Trophoblast cell (in vitro differentiated cells and primary cell): ENCODE measurements at regions not wholly inside any gene's neighbourhood (a gene's known extent, or its start where the extent isn't known, plus 50 kb on each side); places are given as distances from the start of the nearest gene placed in this dataset.
"Not testable (repeated sequence)": the region's sequence is repeated elsewhere in the genome, so short reads cannot be mapped to it uniquely, and the experiment has no call there.

Experiments
- DNase-seq, 2 donors: peaks; one replicate each; pipeline ENCODE4 v3.0.0-alpha.2; 2016
- H2AFZ ChIP-seq: 2 replicates; pipeline ENCODE4 v1.6.1; 2013; ENCODE audit warnings: low read length, moderate library complexity, mild to moderate bottlenecking; ENCODE audit not compliant: insufficient read depth, poor library complexity
- H2AK5ac ChIP-seq: 2 replicates; pipeline ENCODE4 v1.6.1; 2013; ENCODE audit warnings: mild to moderate bottlenecking, low read length
- H2BK120ac ChIP-seq: 2 replicates; pipeline ENCODE4 v1.6.1; 2013; ENCODE audit warnings: low read length, mild to moderate bottlenecking, moderate library complexity; ENCODE audit not compliant: insufficient read depth, poor library complexity
- H2BK12ac ChIP-seq: 2 replicates; pipeline ENCODE4 v1.6.1; 2013; ENCODE audit warnings: mild to moderate bottlenecking, low read length, moderate library complexity
- H2BK5ac ChIP-seq: 2 replicates; pipeline ENCODE4 v1.6.1; 2013; ENCODE audit warnings: low read length, low read depth, moderate library complexity, mild to moderate bottlenecking; ENCODE audit not compliant: poor library complexity
- H3K14ac ChIP-seq: 2 replicates; pipeline ENCODE4 v1.6.1; 2013; ENCODE audit warnings: mild to moderate bottlenecking, low read length
- H3K18ac ChIP-seq: 2 replicates; pipeline ENCODE4 v1.6.1; 2013; ENCODE audit warnings: mild to moderate bottlenecking, low read length
- H3K23ac ChIP-seq: 2 replicates; pipeline ENCODE4 v1.6.1; 2013; ENCODE audit warnings: low read length
- H3K27ac ChIP-seq: 2 replicates; pipeline ENCODE4 v1.5.1; 2013; ENCODE audit warnings: low read depth, mild to moderate bottlenecking, inconsistent platforms, low read length, moderate library complexity
- H3K27me3 ChIP-seq: 2 replicates; pipeline ENCODE4 v1.6.1; 2013; ENCODE audit warnings: inconsistent platforms, mild to moderate bottlenecking, low read length, moderate library complexity; ENCODE audit not compliant: insufficient read depth
- H3K36me3 ChIP-seq, 2 experiments: 1 replicate in 1 of 2; 2 replicates in 1 of 2; pipeline ENCODE4 v1.6.1; 2013; ENCODE audit warnings: low read length in 2 of 2, mild to moderate bottlenecking in 2 of 2, moderate library complexity in 1 of 2; ENCODE audit not compliant: insufficient read depth in 2 of 2, control insufficient read depth in 1 of 2
- H3K4ac ChIP-seq: 2 replicates; pipeline ENCODE4 v1.6.1; 2013; ENCODE audit warnings: low read depth, mild to moderate bottlenecking, low read length, moderate library complexity
- H3K4me1 ChIP-seq, 2 experiments: 1 replicate in 1 of 2; 2 replicates in 1 of 2; pipeline ENCODE4 v1.6.1; 2013; ENCODE audit warnings: low read length in 2 of 2, mild to moderate bottlenecking in 2 of 2, moderate library complexity in 1 of 2; ENCODE audit not compliant: insufficient read depth in 2 of 2, control insufficient read depth in 1 of 2
- H3K4me2 ChIP-seq: 2 replicates; pipeline ENCODE4 v1.6.1; 2013; ENCODE audit warnings: inconsistent platforms, mild to moderate bottlenecking, low read length, moderate library complexity
- H3K4me3 ChIP-seq: 2 replicates; pipeline ENCODE4 v1.5.1; 2013; ENCODE audit warnings: mild to moderate bottlenecking, low read depth, low read length, inconsistent platforms
- H3K79me1 ChIP-seq: one replicate; pipeline ENCODE4 v1.6.1; 2013; ENCODE audit warnings: low read length
- H3K79me2 ChIP-seq: 2 replicates; pipeline ENCODE4 v1.6.1; 2013; ENCODE audit warnings: low read length, mild to moderate bottlenecking; ENCODE audit not compliant: control insufficient read depth, insufficient read depth, poor library complexity
- H3K9ac ChIP-seq: 2 replicates; pipeline ENCODE4 v1.6.1; 2013; ENCODE audit warnings: mild to moderate bottlenecking, low read length
- H3K9me3 ChIP-seq: 2 replicates; pipeline ENCODE4 v1.6.1; 2013; ENCODE audit warnings: low read depth, mild to moderate bottlenecking, control low read depth, inconsistent platforms, low read length; ENCODE audit not compliant: insufficient read depth
- H4K12ac ChIP-seq: 2 replicates; pipeline ENCODE4 v1.6.1; 2013; ENCODE audit warnings: low read depth, mild to moderate bottlenecking, low read length, moderate library complexity
- H4K8ac ChIP-seq: 2 replicates; pipeline ENCODE4 v1.6.1; 2013; ENCODE audit warnings: low read depth, mild to moderate bottlenecking, low read length, moderate library complexity
- H4K91ac ChIP-seq: one replicate; pipeline ENCODE4 v1.6.1; 2013; ENCODE audit warnings: low read depth, mild to moderate bottlenecking, low read length, moderate library complexity
- WGBS: extraction: QIAGEN DNeasy Blood & Tissue Kit; methylation state at CpG from one replicate; pipeline ENCODE4 v1.1.7; 2013; ENCODE audit warnings: missing lambda C conversion rate; ENCODE audit not compliant: insufficient read length, insufficient coverage; ENCODE audit errors: extremely low coverage; 5-methylcytosine and 5-hydroxymethylcytosine counted together

DNA sequence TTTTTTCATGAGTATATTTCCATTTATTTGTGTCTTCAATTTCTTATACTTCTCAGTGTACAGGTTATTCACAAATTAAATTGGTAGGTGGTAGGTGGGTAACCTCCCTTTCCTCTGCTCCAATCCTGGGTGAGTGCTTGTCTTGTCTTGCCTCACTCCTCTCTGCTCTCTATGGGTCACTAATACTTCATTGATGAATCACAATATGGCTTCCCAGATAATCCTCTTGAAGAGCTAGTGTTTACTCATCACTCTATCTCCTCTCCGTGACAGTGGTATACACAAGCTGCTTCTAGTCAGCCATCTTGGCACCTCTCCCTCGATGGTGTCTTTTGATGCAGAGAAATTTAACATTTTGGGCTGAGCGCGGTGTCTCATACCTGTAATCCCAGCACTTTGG, 331.8 kb upstream of the NMUR2 start:
- Histone ChIP-seq H3K27ac (no peak overlapping the region), H3K4me2 (no peak overlapping the region), H4K91ac (no peak overlapping the region), H3K9ac (no peak overlapping the region), H3K4me3 (no peak overlapping the region), H2BK5ac (no peak overlapping the region), H3K79me1 (no peaks in the 10 kb centered on the region), H2AFZ (no peak overlapping the region), H2BK120ac (no peak overlapping the region), H4K8ac (no peak overlapping the region), H3K4ac (no peak overlapping the region), H3K14ac (no peak overlapping the region), H3K23ac (no peak overlapping the region), H3K18ac (no peak overlapping the region), H4K12ac (no peak overlapping the region), H3K4me1 (no peaks in the 10 kb centered on the region), H3K36me3 (no peaks in the 10 kb centered on the region), H3K27me3 (no peaks in the 10 kb centered on the region), H2AK5ac (no peak overlapping the region), H3K9me3 (peaks cover 4% of the 10 kb centered on the region), H2BK12ac (no peak overlapping the region), H3K79me2 (no peaks in the 10 kb centered on the region)
- no CpG with 5 or more reads among the region's 4 CpGs for WGBS
- DNase-seq, result no peak

DNA sequence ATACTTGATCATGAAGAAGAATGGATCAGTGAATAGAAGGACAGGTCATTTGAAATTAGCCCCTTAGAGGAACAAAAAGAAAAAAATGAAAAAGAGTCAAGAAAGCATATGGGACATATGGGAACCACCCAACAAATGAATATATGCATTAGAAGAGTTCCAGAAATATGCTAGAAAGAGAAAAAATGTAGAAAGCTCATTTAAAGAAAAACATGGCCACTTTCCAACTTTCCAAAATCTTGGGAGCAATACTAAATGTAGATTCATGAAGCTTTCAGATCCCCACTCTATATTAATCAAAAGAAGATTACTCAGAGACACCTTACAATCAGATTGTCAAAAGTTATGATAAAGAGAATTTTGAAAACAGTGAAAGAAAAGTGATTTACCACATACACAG, 334.8 kb upstream of the NMUR2 start:
- no peak overlapping the region for H3K4me2 ChIP-seq
- H3K18ac ChIP-seq, result no peak overlapping the region
- H3K14ac ChIP-seq, result no peak overlapping the region
- H3K79me1 ChIP-seq, result no peaks in the 10 kb centered on the region
- no peak overlapping the region for H3K4ac ChIP-seq
- no peak for DNase-seq
- H4K8ac ChIP-seq, result no peak overlapping the region
- no peak overlapping the region for H3K9ac ChIP-seq
- H3K27ac ChIP-seq, result no peak overlapping the region
- no peak overlapping the region for H2BK5ac ChIP-seq
- H2BK12ac ChIP-seq, result no peak overlapping the region
- no peak overlapping the region for H2AK5ac ChIP-seq
- H3K9me3 ChIP-seq, result peaks cover 4% of the 10 kb centered on the region
- H3K36me3 ChIP-seq, result no peaks in the 10 kb centered on the region
- no peaks in the 10 kb centered on the region for H3K79me2 ChIP-seq
- no peaks in the 10 kb centered on the region for H3K27me3 ChIP-seq
- H3K4me1 ChIP-seq, result no peaks in the 10 kb centered on the region
- H3K23ac ChIP-seq, result no peak overlapping the region
- no peak overlapping the region for H4K91ac ChIP-seq
- H2AFZ ChIP-seq, result no peak overlapping the region
- H4K12ac ChIP-seq, result no peak overlapping the region
- no peak overlapping the region for H2BK120ac ChIP-seq
- H3K4me3 ChIP-seq, result no peak overlapping the region

DNA sequence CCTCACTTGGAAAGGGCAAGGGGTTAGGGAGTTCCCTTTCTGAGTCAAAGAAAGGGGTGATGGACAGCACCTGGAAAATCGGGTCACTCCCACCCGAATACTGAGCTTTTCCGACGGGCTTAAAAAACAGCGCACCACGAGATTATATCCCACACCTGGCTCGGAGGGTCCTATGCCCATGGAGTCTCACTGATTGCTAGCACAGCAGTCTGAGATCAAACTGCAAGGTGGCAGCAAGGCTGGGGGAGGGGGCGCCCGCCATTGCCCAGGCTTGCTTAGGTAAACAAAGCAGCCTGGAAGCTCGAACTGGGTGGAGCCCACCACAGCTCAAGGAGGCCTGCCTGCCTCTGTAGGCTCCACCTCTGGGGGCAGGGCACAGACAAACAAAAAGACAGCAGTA, 336.0 kb upstream of the NMUR2 start:
- H3K27me3 ChIP-seq, H3K14ac ChIP-seq, H3K18ac ChIP-seq, H3K4ac ChIP-seq, H3K23ac ChIP-seq, H2BK12ac ChIP-seq, H3K4me2 ChIP-seq, H4K12ac ChIP-seq, H3K4me3 ChIP-seq, H3K27ac ChIP-seq, H2AFZ ChIP-seq, H3K79me2 ChIP-seq, H4K8ac ChIP-seq, H3K36me3 ChIP-seq, H2AK5ac ChIP-seq, H4K91ac ChIP-seq, H2BK120ac ChIP-seq, H3K4me1 ChIP-seq, H3K9me3 ChIP-seq, DNase-seq, H3K9ac ChIP-seq, H2BK5ac ChIP-seq, H3K79me1 ChIP-seq: not testable (repeated sequence)
- no CpG with 5 or more reads among the region's 10 CpGs for WGBS

DNA sequence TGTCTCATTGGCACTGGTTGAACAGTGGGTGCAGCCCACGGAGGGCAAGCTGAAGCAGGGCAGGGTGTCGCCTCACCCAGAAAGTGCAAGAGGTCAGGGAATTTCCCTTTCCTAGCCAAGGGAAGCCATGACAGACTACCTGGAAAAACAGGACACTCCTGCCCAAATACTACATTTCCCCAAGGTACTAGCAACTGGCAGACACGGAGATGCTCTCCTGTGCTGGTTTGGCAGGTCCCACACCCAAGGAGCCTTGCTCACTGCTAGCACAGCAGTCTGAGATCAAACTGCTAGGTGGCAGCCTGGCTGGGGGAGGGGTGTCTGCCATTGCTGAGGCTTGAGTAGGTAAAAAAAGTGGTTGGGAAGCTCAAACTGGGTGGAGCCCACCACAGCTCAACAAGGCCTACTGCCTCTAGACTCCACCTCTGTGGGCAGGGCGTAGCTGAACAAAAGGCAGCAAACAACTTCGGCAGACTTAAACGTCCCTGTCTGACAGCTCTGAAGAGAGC, 382.7 kb upstream of the NMUR2 start:
- not testable (repeated sequence) for H3K27me3 ChIP-seq, H4K8ac ChIP-seq, H3K9ac ChIP-seq, H3K23ac ChIP-seq, H2AFZ ChIP-seq, H2BK5ac ChIP-seq, H4K12ac ChIP-seq, H2AK5ac ChIP-seq, H3K9me3 ChIP-seq, H2BK12ac ChIP-seq, H3K79me2 ChIP-seq, H3K27ac ChIP-seq, H4K91ac ChIP-seq, DNase-seq, H3K4me1 ChIP-seq, H3K14ac ChIP-seq, H3K79me1 ChIP-seq, H3K4ac ChIP-seq, H2BK120ac ChIP-seq, H3K4me3 ChIP-seq, H3K18ac ChIP-seq, H3K36me3 ChIP-seq, H3K4me2 ChIP-seq
- WGBS, result no CpG with 5 or more reads among the region's 6 CpGs
